Keratinocyte (primary cell): ENCODE measurements at regions not wholly inside any gene's neighbourhood (a gene's known extent, or its start where the extent isn't known, plus 50 kb on each side); places are given as distances from the start of the nearest gene placed in this dataset.

ENCODE experiments used
- DNase-seq: peaks from one replicate; pipeline ENCODE4 v3.0.0-alpha.2; 2011; ENCODE audit warnings: low read depth, missing footprints, low spot score
- FAIRE-seq: peaks from 2 replicates; lab custom pipeline; 2011; peaks lifted over from hg19 to GRCh38; lab: Jason Lieb, UNC
- H2AFZ ChIP-seq: 2 replicates; pipeline ENCODE4 v1.6.0; 2012; ENCODE audit warnings: low read length, control low read depth, inconsistent platforms; ENCODE audit not compliant: control insufficient read depth
- H3K27ac ChIP-seq: 2 replicates; pipeline ENCODE4 v1.5.1; 2011; ENCODE audit warnings: low read length; ENCODE audit not compliant: control insufficient read depth, insufficient read depth
- H3K27me3 ChIP-seq: 3 replicates; pipeline ENCODE4 v1.6.0; 2011; ENCODE audit warnings: low read length; ENCODE audit not compliant: control insufficient read depth, insufficient read depth; ENCODE audit errors: extremely low read depth
- H3K36me3 ChIP-seq, 2 experiments: 2 replicates in 1 of 2; 3 replicates in 1 of 2; pipeline ENCODE4 v1.5.1; 2011; ENCODE audit warnings: low read length in 2 of 2, mild to moderate bottlenecking in 1 of 2; ENCODE audit not compliant: control insufficient read depth in 2 of 2, insufficient read depth in 2 of 2; ENCODE audit errors: extremely low read depth in 1 of 2
- H3K4me1 ChIP-seq: 3 replicates; pipeline ENCODE4 v1.5.1; 2011; ENCODE audit warnings: low read length; ENCODE audit not compliant: control insufficient read depth, insufficient read depth; ENCODE audit errors: extremely low read depth
- H3K4me2 ChIP-seq: 3 replicates; pipeline ENCODE4 v1.6.0; 2011; ENCODE audit warnings: low read depth, low read length; ENCODE audit not compliant: control insufficient read depth, insufficient read depth; ENCODE audit errors: extremely low read depth
- H3K4me3 ChIP-seq, 3 experiments: fragments of 200-600 bp in 1 of 3; sonication (generic) in 1 of 3; 2 replicates in 2 of 3; 3 replicates in 1 of 3; pipeline ENCODE4 v1.5.1; 2011 to 2016; ENCODE audit warnings: low read length in 3 of 3, mild to moderate bottlenecking in 3 of 3, control low read depth in 2 of 3, inconsistent platforms in 1 of 3, low read depth in 1 of 3, mixed read lengths in 1 of 3, mixed run types in 1 of 3, moderate library complexity in 1 of 3; ENCODE audit not compliant: control insufficient read depth in 2 of 3, insufficient read depth in 2 of 3; ENCODE audit errors: extremely low read depth in 1 of 3
- H3K79me2 ChIP-seq: 2 replicates; pipeline ENCODE4 v1.6.0; 2012; ENCODE audit warnings: low read length; ENCODE audit not compliant: control insufficient read depth, insufficient read depth
- H3K9ac ChIP-seq: 3 replicates; pipeline ENCODE4 v1.6.0; 2011; ENCODE audit warnings: low read length; ENCODE audit not compliant: control insufficient read depth, insufficient read depth; ENCODE audit errors: extremely low read depth
- H3K9me1 ChIP-seq: 3 replicates; pipeline ENCODE4 v1.6.0; 2011; ENCODE audit warnings: low read length; ENCODE audit not compliant: control insufficient read depth, insufficient read depth; ENCODE audit errors: extremely low read depth
- H3K9me3 ChIP-seq: 2 replicates; pipeline ENCODE4 v1.5.1; 2012; ENCODE audit warnings: low read depth, low read length; ENCODE audit not compliant: control insufficient read depth
- H4K20me1 ChIP-seq: 3 replicates; pipeline ENCODE4 v1.6.0; 2011; ENCODE audit warnings: low read length; ENCODE audit not compliant: control insufficient read depth, insufficient read depth; ENCODE audit errors: extremely low read depth
- EZH2 ChIP-seq: IDR thresholded peaks from one replicate; pipeline ENCODE4 v1.6.1; 2012; ENCODE audit warnings: inconsistent platforms, mild to moderate bottlenecking, low read length, moderate library complexity
- dilution Hi-C: fragments of 300-500 bp; cut with MboI; formaldehyde crosslinking; loops from one replicate; pipeline ENCODE4 v1.7.0; 2020; ENCODE audit warnings: low sequenced_read_pairs; ENCODE audit not compliant: extremely low pct_ligation_motif_present
- TF ChIP-seq, protein P1 (sequence below), 3 experiments: IDR thresholded peaks in 1 of 3; conservative IDR thresholded peaks in 1 of 3; optimal IDR thresholded peaks in 1 of 3; 2 replicates in 2 of 3; 3 replicates in 1 of 3; pipeline versions ENCODE3 to v1.5.1; 2011; ENCODE audit warnings: low read length in 3 of 3, mild to moderate bottlenecking in 3 of 3, moderate library complexity in 2 of 3, control low read depth in 1 of 3, inconsistent platforms in 1 of 3; ENCODE audit not compliant: insufficient read depth in 2 of 3; ENCODE audit errors: extremely low read depth in 1 of 3

DNA sequence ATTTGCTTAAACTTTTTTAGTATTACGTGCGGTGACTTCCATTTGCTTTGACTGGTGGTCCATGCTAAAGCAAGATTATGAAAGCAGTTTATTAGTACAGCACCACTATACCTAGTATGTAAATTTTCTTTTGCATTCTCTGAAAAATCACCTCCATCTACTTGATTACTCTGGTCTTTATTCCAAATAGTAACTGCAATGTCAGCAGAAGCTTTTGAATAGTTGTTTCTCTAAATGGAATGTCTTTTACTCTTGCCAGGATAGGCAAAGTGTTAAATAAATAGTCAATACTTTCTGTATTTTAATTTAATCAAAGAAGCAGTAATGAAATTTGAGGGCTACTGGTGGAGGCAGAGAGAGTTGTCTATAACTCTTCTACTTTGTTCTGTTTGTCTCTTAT lies 167.2 kb upstream of the SLC4A4 start:
- H3K4me2 ChIP-seq = no peak overlapping the region
- no peak overlapping the region for H3K4me3 ChIP-seq
- no peaks in the 10 kb centered on the region for H3K4me1 ChIP-seq
- no peak overlapping the region for H2AFZ ChIP-seq
- H3K79me2 ChIP-seq = no peaks in the 10 kb centered on the region
- FAIRE-seq (no peak), DNase-seq (no peak)
- H3K27ac ChIP-seq = no peak overlapping the region
- dilution Hi-C loops = no loop called here
- TF ChIP-seq, protein P1, sequence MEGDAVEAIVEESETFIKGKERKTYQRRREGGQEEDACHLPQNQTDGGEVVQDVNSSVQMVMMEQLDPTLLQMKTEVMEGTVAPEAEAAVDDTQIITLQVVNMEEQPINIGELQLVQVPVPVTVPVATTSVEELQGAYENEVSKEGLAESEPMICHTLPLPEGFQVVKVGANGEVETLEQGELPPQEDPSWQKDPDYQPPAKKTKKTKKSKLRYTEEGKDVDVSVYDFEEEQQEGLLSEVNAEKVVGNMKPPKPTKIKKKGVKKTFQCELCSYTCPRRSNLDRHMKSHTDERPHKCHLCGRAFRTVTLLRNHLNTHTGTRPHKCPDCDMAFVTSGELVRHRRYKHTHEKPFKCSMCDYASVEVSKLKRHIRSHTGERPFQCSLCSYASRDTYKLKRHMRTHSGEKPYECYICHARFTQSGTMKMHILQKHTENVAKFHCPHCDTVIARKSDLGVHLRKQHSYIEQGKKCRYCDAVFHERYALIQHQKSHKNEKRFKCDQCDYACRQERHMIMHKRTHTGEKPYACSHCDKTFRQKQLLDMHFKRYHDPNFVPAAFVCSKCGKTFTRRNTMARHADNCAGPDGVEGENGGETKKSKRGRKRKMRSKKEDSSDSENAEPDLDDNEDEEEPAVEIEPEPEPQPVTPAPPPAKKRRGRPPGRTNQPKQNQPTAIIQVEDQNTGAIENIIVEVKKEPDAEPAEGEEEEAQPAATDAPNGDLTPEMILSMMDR (optimal IDR thresholded peaks at IDR 0.05 in 1 of 3, IDR thresholded peaks at IDR 0.05 in 1 of 3, conservative IDR thresholded peaks at IDR 0.05 in 1 of 3; ENCODE audit: extremely low read depth in 1 of 3, insufficient read depth in 2 of 3, low read length in 3 of 3) = no peak
- no peak for TF ChIP-seq EZH2
- no peaks in the 10 kb centered on the region for H3K9me3 ChIP-seq
- no peak overlapping the region for H3K9ac ChIP-seq
- H4K20me1 ChIP-seq = no peaks in the 10 kb centered on the region
- H3K36me3 ChIP-seq = no peaks in the 10 kb centered on the region
- no peaks in the 10 kb centered on the region for H3K27me3 ChIP-seq
- no peaks in the 10 kb centered on the region for H3K9me1 ChIP-seq

DNA sequence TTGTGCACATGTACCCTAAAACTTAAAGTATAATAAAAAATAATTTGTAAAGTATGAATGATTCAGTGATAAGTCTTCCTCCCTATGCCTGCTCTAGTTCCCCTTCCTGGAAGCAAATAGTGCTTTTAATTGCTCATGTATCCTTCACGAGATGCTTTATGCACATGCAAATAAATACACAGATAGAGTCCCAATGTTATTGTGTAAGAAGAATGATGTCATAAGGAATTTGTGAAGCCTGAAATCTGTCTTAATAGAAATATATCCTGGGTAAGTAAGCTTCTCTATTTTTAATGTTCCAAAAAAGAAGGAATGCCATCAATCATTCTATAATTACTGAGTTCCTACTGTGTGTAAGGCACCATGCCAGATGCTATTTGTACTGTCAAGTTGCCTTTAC lies 157.5 kb upstream of the SLC4A4 start:
- DNase-seq = no peak
- Histone ChIP-seq H4K20me1 (no peaks in the 10 kb centered on the region), H3K9ac (no peak overlapping the region), H3K4me1 (no peaks in the 10 kb centered on the region), H3K9me3 (no peaks in the 10 kb centered on the region), H3K27ac (no peak overlapping the region), H3K27me3 (peaks cover 13% of the 10 kb centered on the region), H3K4me2 (no peak overlapping the region), H3K36me3 (no peaks in the 10 kb centered on the region), H3K79me2 (no peaks in the 10 kb centered on the region), H3K4me3 (no peak overlapping the region), H2AFZ (no peak overlapping the region), H3K9me1 (no peaks in the 10 kb centered on the region)
- dilution Hi-C loops = no loop called here
- TF ChIP-seq EZH2 = no peak
- TF ChIP-seq, protein P1 (optimal IDR thresholded peaks at IDR 0.05 in 1 of 3, IDR thresholded peaks at IDR 0.05 in 1 of 3, conservative IDR thresholded peaks at IDR 0.05 in 1 of 3; ENCODE audit: extremely low read depth in 1 of 3, insufficient read depth in 2 of 3, low read length in 3 of 3) = no peak
- FAIRE-seq = no peak
